ENCODE measurements at regions not wholly inside any gene's neighbourhood (a gene's known extent, or its start where the extent isn't known, plus 50 kb on each side); places are given as distances from the start of the nearest gene placed in this dataset.

GRCh38 chr4:114052227-114052626, 72.8 kb upstream of the ARSJ start:
- Histone ChIP-seq H3K27me3 (replicated peaks; ENCODE audit: insufficient read depth) (no peaks in the 10 kb centered on the region), H3K9me3 (no peaks in the 10 kb centered on the region), H3K4me1 (replicated peaks) (no peaks in the 10 kb centered on the region), H3K4me3 (no peak overlapping the region), H3K36me3 (no peaks in the 10 kb centered on the region), H3K27ac (no peak overlapping the region)
- DNase-seq (ENCODE audit: low spot score): no peak
- TF ChIP-seq POLR2AphosphoS5 (IDR thresholded peaks at IDR 0.05) (no peak), CTCF (IDR thresholded peaks at IDR 0.05) (no peak), POLR2A (IDR thresholded peaks at IDR 0.05) (no peak)
- 69% methylated on average over 4 of the region's 4 CpGs for WGBS
- intact Hi-C loops (cut with DNase I): no loop called here

- intact Hi-C loops (cut with DNase I): no loop called here
- H3K9me3 ChIP-seq: no peaks in the 10 kb centered on the region
- no peak overlapping the region for H3K4me3 ChIP-seq
- H3K4me1 ChIP-seq (replicated peaks): no peaks in the 10 kb centered on the region
- H3K36me3 ChIP-seq: no peaks in the 10 kb centered on the region
- H3K27me3 ChIP-seq (replicated peaks; ENCODE audit: insufficient read depth): no peaks in the 10 kb centered on the region
- TF ChIP-seq POLR2A (IDR thresholded peaks at IDR 0.05): no peak
- no peak for TF ChIP-seq CTCF (IDR thresholded peaks at IDR 0.05)
- TF ChIP-seq POLR2AphosphoS5 (IDR thresholded peaks at IDR 0.05): no peak
- 81% methylated on average over 5 of the region's 5 CpGs for WGBS
- no peak for DNase-seq (ENCODE audit: low spot score)
- no peak overlapping the region for H3K27ac ChIP-seq
Measured at GRCh38 chr4:114056599-114056998, 77.2 kb upstream of the ARSJ start.

- no peak for DNase-seq (ENCODE audit: low spot score)
- 45% methylated on average over 2 of the region's 2 CpGs for WGBS
- H3K9me3 ChIP-seq: no peaks in the 10 kb centered on the region
- no peak overlapping the region for H3K4me3 ChIP-seq
- H3K27ac ChIP-seq: no peak overlapping the region
- H3K36me3 ChIP-seq: no peaks in the 10 kb centered on the region
- intact Hi-C loops (cut with DNase I): no loop called here
- no peaks in the 10 kb centered on the region for H3K27me3 ChIP-seq (replicated peaks; ENCODE audit: insufficient read depth)
- TF ChIP-seq CTCF (IDR thresholded peaks at IDR 0.05) (no peak), POLR2A (IDR thresholded peaks at IDR 0.05) (no peak), POLR2AphosphoS5 (IDR thresholded peaks at IDR 0.05) (no peak)
- no peaks in the 10 kb centered on the region for H3K4me1 ChIP-seq (replicated peaks)
Measured at GRCh38 chr4:114057746-114058145, 78.3 kb upstream of the ARSJ start.

- whole genome bisulfite sequencing: 98% methylated on average over 1 of the region's 1 CpG
- Histone ChIP-seq H3K4me1 (replicated peaks) (no peaks in the 10 kb centered on the region), H3K27ac (no peak overlapping the region), H3K27me3 (replicated peaks; ENCODE audit: insufficient read depth) (no peaks in the 10 kb centered on the region), H3K9me3 (no peaks in the 10 kb centered on the region), H3K4me3 (no peak overlapping the region), H3K36me3 (no peaks in the 10 kb centered on the region)
- intact Hi-C loops (cut with DNase I): no loop called here
- DNase-seq (ENCODE audit: low spot score): no peak
- TF ChIP-seq POLR2A (IDR thresholded peaks at IDR 0.05): no peak
Measured at GRCh38 chr4:114062499-114062898, 83.1 kb upstream of the ARSJ start.

- H3K36me3 ChIP-seq: no peaks in the 10 kb centered on the region
- WGBS: 90% methylated on average over 1 of the region's 1 CpG
- intact Hi-C loops (cut with DNase I): loop anchor here (5.0 kb wide), 1 partner anchor 115 kb away; no protein-coding TSS in a partner anchor
- no peak overlapping the region for H3K27ac ChIP-seq
- H3K9me3 ChIP-seq: no peaks in the 10 kb centered on the region
- no peak for TF ChIP-seq CTCF (IDR thresholded peaks at IDR 0.05)
- TF ChIP-seq POLR2AphosphoS5 (IDR thresholded peaks at IDR 0.05): no peak
- no peak for TF ChIP-seq POLR2A (IDR thresholded peaks at IDR 0.05)
- H3K27me3 ChIP-seq (replicated peaks; ENCODE audit: insufficient read depth): no peaks in the 10 kb centered on the region
- DNase-seq (ENCODE audit: low spot score): no peak
- H3K4me1 ChIP-seq (replicated peaks): no peaks in the 10 kb centered on the region
- H3K4me3 ChIP-seq: no peak overlapping the region
Measured at GRCh38 chr4:114072781-114073180, 93.3 kb upstream of the ARSJ start.
